NCI-H748 treated with DMSO at 0.1 percent for 48 hours (cell line): ENCODE measurements at regions not wholly inside any gene's neighbourhood (a gene's known extent, or its start where the extent isn't known, plus 50 kb on each side); places are given as distances from the start of the nearest gene placed in this dataset.

Experiments
- DNase-seq: peaks from one replicate; lab custom pipeline; 2025; lab: John Stamatoyannopoulos, UW

- peak; percentile 46 for DNase-seq
Observed at GRCh38 chr13:99436686-99437416, 64.4 kb upstream of the TM9SF2 start.

- DNase-seq: no peak
Observed at GRCh38 chr13:99439048-99439447, 62.2 kb upstream of the TM9SF2 start.

GRCh38 chr13:99439850-99440604 lies 61.2 kb upstream of the TM9SF2 start:
- DNase-seq: no peak

- DNase-seq: peak; percentile 49
Observed at GRCh38 chr13:99442273-99442895, 58.9 kb upstream of the TM9SF2 start.

GRCh38 chr13:99446242-99446641 lies 55.0 kb upstream of the TM9SF2 start:
- DNase-seq: no peak

GRCh38 chr13:99448546-99448945 lies 52.7 kb upstream of the TM9SF2 start:
- no peak for DNase-seq

- no peak for DNase-seq
Observed at GRCh38 chr13:99450416-99450815, 50.9 kb upstream of the TM9SF2 start.
